Upper lobe of left lung (tissue), 6 donors: ENCODE measurements at regions not wholly inside any gene's neighbourhood (a gene's known extent, or its start where the extent isn't known, plus 50 kb on each side); places are given as distances from the start of the nearest gene placed in this dataset.

ENCODE experiments used
- ATAC-seq, 2 donors: fragments of 200-7000 bp; cut with Tn5 transposase; one replicate each; pipeline ENCODE4 v1.9.1; 2022; ENCODE audit warnings: mild to moderate bottlenecking in 2 of 2, moderate library complexity in 2 of 2; ENCODE audit not compliant: low FRiP score in 2 of 2
- DNase-seq, 2 donors: peaks; one replicate each; pipeline ENCODE4 v3.0.0-alpha.2; 2019 to 2020
- H3K27ac ChIP-seq, 4 donors: fragments of 200-600 bp; sonication (generic); one replicate each; pipeline ENCODE4 v1.5.1; 2016 to 2019
- H3K27me3 ChIP-seq, 4 donors: fragments of 200-600 bp; sonication (generic); one replicate each; pipeline ENCODE4 v1.5.1; 2017 to 2019
- H3K36me3 ChIP-seq, 4 donors: fragments of 200-600 bp; sonication (generic); one replicate each; pipeline ENCODE4 v1.5.1; 2016 to 2019
- H3K4me1 ChIP-seq, 4 donors: fragments of 200-600 bp; sonication (generic); one replicate each; pipeline ENCODE4 v1.5.1; 2018 to 2019
- H3K4me3 ChIP-seq, 4 donors: fragments of 200-600 bp; sonication (generic); one replicate each; pipeline ENCODE4 v1.5.1; 2017 to 2019; ENCODE audit warnings: mild to moderate bottlenecking in 2 of 4, moderate library complexity in 1 of 4
- H3K9me3 ChIP-seq, 4 donors: fragments of 200-600 bp; sonication (generic); one replicate each; pipeline ENCODE4 v1.5.1; 2018 to 2019
- CTCF ChIP-seq, 6 experiments: fragments of 450-650 bp in 4 of 6; fragments of 200-600 bp in 2 of 6; sonication (generic) in 2 of 6; IDR thresholded peaks; one replicate each; pipeline ENCODE4 v1.5.1; 2016 to 2019; ENCODE audit warnings: antibody characterized with exemption in 6 of 6
- EP300 ChIP-seq, 4 donors: sonication (generic); formaldehyde crosslinking; IDR thresholded peaks; one replicate each; pipeline ENCODE4 v1.5.1; 2017; ENCODE audit warnings: antibody characterized with exemption in 4 of 4, control low read depth in 2 of 4
- POLR2A ChIP-seq, 4 donors: fragments of 450-650 bp; IDR thresholded peaks; one replicate each; pipeline ENCODE4 v1.5.1; 2016 to 2017; ENCODE audit warnings: antibody characterized with exemption in 4 of 4, mild to moderate bottlenecking in 2 of 4
- POLR2AphosphoS5 ChIP-seq, 2 donors: sonication (generic); formaldehyde crosslinking; IDR thresholded peaks; one replicate each; pipeline ENCODE4 v1.5.1; 2017; ENCODE audit warnings: antibody characterized with exemption in 2 of 2
- WGBS, 2 donors: methylation state at CpG; one replicate each; pipeline ENCODE4 v1.1.5; 2017 to 2018; 5-methylcytosine and 5-hydroxymethylcytosine counted together
- donor health status: DM: no; HTN: no; CAD: no; lungs with moderate emphysema.
- donor health status: DM: no; HTN: yes; CAD: no; lungs with severe emphysema.

- DNase-seq = no peak
- Histone ChIP-seq H3K36me3 (no peaks in the 10 kb centered on the region), H3K27ac (no peak overlapping the region), H3K4me3 (no peak overlapping the region), H3K4me1 (no peaks in the 10 kb centered on the region), H3K9me3 (no peaks in the 10 kb centered on the region), H3K27me3 (no peaks in the 10 kb centered on the region)
- TF ChIP-seq CTCF (IDR thresholded peaks at IDR 0.05) (no peak), POLR2A (IDR thresholded peaks at IDR 0.05) (no peak), EP300 (IDR thresholded peaks at IDR 0.05) (no peak), POLR2AphosphoS5 (IDR thresholded peaks at IDR 0.05) (no peak)
- ATAC-seq = no peak
- WGBS, 2 donors = 35 to 42% methylated on average over 4 of the region's 4 CpGs
Measured at GRCh38 chr4:132827522-132827921, 321.6 kb upstream of the PCDH10 start.

DNA sequence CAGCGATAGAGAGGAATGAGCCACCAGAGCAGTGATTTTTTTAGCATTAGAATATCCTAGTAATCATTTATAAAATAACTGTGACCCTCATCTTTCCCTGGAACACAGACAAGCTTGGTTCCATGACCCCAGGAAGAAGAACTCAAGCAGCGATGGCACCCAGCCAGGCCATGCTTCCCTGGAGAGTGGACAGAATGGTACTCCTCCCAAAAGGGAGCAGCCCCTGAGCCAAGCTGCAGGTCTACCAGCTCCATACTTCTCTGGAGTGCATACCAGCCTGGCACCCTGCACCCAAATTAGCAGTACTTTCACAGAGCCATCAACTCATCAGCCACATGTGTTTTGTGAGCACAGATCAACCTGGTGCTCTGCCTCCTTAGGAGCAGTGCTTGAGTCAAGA lies 310.9 kb upstream of the PCDH10 start:
- H3K4me3 ChIP-seq = no peak overlapping the region
- ATAC-seq (no peak), DNase-seq (no peak)
- no peaks in the 10 kb centered on the region for H3K36me3 ChIP-seq
- WGBS, 2 donors = 80 to 96% methylated on average over 2 of the region's 2 CpGs
- H3K9me3 ChIP-seq = peaks cover 0 to 9% (median 0%) of the 10 kb centered on the region in 4 donors
- no peak overlapping the region for H3K27ac ChIP-seq
- no peaks in the 10 kb centered on the region for H3K4me1 ChIP-seq
- H3K27me3 ChIP-seq = no peaks in the 10 kb centered on the region
- TF ChIP-seq EP300 (IDR thresholded peaks at IDR 0.05) (no peak), POLR2AphosphoS5 (IDR thresholded peaks at IDR 0.05) (no peak), CTCF (IDR thresholded peaks at IDR 0.05) (no peak), POLR2A (IDR thresholded peaks at IDR 0.05) (no peak)

- ATAC-seq = no peak
- no peak for DNase-seq
- H3K36me3 ChIP-seq = no peaks in the 10 kb centered on the region
- no peaks in the 10 kb centered on the region for H3K27me3 ChIP-seq
- H3K4me1 ChIP-seq = no peaks in the 10 kb centered on the region
- TF ChIP-seq CTCF (IDR thresholded peaks at IDR 0.05) (no peak), POLR2A (IDR thresholded peaks at IDR 0.05) (no peak), EP300 (IDR thresholded peaks at IDR 0.05) (no peak), POLR2AphosphoS5 (IDR thresholded peaks at IDR 0.05) (no peak)
- no peak overlapping the region for H3K4me3 ChIP-seq
- no peak overlapping the region for H3K27ac ChIP-seq
- H3K9me3 ChIP-seq = peaks cover 0 to 9% (median 0%) of the 10 kb centered on the region in 4 donors
Measured at GRCh38 chr4:132839070-132839469, 310.0 kb upstream of the PCDH10 start.

- Histone ChIP-seq H3K4me3 (no peak overlapping the region), H3K4me1 (no peaks in the 10 kb centered on the region), H3K27me3 (no peaks in the 10 kb centered on the region), H3K36me3 (no peaks in the 10 kb centered on the region), H3K9me3 (no peaks in the 10 kb centered on the region), H3K27ac (no peak overlapping the region)
- DNase-seq (no peak), ATAC-seq (no peak)
- TF ChIP-seq POLR2A (IDR thresholded peaks at IDR 0.05) (no peak), CTCF (IDR thresholded peaks at IDR 0.05) (no peak), POLR2AphosphoS5 (IDR thresholded peaks at IDR 0.05) (no peak), EP300 (IDR thresholded peaks at IDR 0.05) (no peak)
- 89 to 96% methylated on average over 1 of the region's 1 CpG for WGBS, 2 donors
Measured at GRCh38 chr4:132859929-132860328, 289.2 kb upstream of the PCDH10 start.

DNA sequence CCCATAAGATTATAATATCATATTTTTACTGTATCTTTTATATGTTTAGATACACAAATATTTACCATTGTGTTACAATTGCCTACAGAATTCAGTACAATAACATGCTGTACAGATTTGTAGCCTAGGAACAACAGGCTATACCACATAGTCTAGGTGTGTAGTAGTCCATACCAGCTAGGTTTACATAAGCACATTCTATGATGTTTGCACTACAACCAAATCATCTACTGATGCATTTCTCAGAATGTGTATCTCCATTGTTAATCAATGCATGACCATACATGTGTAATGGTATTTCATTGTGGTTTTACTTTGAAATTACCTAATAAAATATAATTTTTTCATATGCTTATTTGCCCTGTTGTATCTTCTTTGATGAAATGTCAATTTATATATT lies 288.1 kb upstream of the PCDH10 start:
- H3K9me3 ChIP-seq = no peaks in the 10 kb centered on the region
- TF ChIP-seq EP300 (IDR thresholded peaks at IDR 0.05) (no peak), POLR2AphosphoS5 (IDR thresholded peaks at IDR 0.05) (no peak), POLR2A (IDR thresholded peaks at IDR 0.05) (no peak), CTCF (IDR thresholded peaks at IDR 0.05) (no peak)
- no peaks in the 10 kb centered on the region for H3K27me3 ChIP-seq
- H3K4me3 ChIP-seq = no peak overlapping the region
- H3K36me3 ChIP-seq = no peaks in the 10 kb centered on the region
- no peak overlapping the region for H3K27ac ChIP-seq
- DNase-seq = no peak
- H3K4me1 ChIP-seq = no peaks in the 10 kb centered on the region
- no peak for ATAC-seq
